ENCODE measurements at regions not wholly inside any gene's neighbourhood (a gene's known extent, or its start where the extent isn't known, plus 50 kb on each side); places are given as distances from the start of the nearest gene placed in this dataset.

GRCh38 chr5:145637396-145637795, 197.7 kb downstream of the PRELID2 start:
- DNase-seq, result no peak
- Mint-ChIP-seq H3K4me1 (no peaks in the 10 kb centered on the region), H3K4me3 (no peak overlapping the region), H3K9me3 (peaks cover 14% of the 10 kb centered on the region), H3K27ac (no peak overlapping the region), H3K36me3 (ENCODE audit: low read depth) (no peaks in the 10 kb centered on the region), H3K27me3 (ENCODE audit: low read depth, poor library complexity) (no peaks in the 10 kb centered on the region)
- no peak for TF ChIP-seq CTCF (IDR thresholded peaks at IDR 0.05)

GRCh38 chr5:145636371-145636770, 198.8 kb downstream of the PRELID2 start:
- no peak overlapping the region for H3K4me3 Mint-ChIP-seq
- H3K9me3 Mint-ChIP-seq, result peaks cover 4% of the 10 kb centered on the region
- H3K36me3 Mint-ChIP-seq (ENCODE audit: low read depth), result no peaks in the 10 kb centered on the region
- no peak for DNase-seq
- no peak for TF ChIP-seq CTCF (IDR thresholded peaks at IDR 0.05)
- H3K27ac Mint-ChIP-seq, result no peak overlapping the region
- no peaks in the 10 kb centered on the region for H3K27me3 Mint-ChIP-seq (ENCODE audit: low read depth, poor library complexity)
- no peaks in the 10 kb centered on the region for H3K4me1 Mint-ChIP-seq

- H3K9me3 Mint-ChIP-seq, result no peaks in the 10 kb centered on the region
- H3K4me1 Mint-ChIP-seq, result no peaks in the 10 kb centered on the region
- no peak for TF ChIP-seq CTCF (IDR thresholded peaks at IDR 0.05)
- H3K36me3 Mint-ChIP-seq (ENCODE audit: low read depth), result no peaks in the 10 kb centered on the region
- H3K27me3 Mint-ChIP-seq (ENCODE audit: low read depth, poor library complexity), result no peaks in the 10 kb centered on the region
- no peak overlapping the region for H3K27ac Mint-ChIP-seq
- DNase-seq, result no peak
- H3K4me3 Mint-ChIP-seq, result no peak overlapping the region
These were observed 201.7 kb downstream of the PRELID2 start for GRCh38 chr5:145633474-145633873.

GRCh38 chr5:145632701-145633100, 202.4 kb downstream of the PRELID2 start:
- DNase-seq, result no peak
- Mint-ChIP-seq H3K4me3 (no peak overlapping the region), H3K27me3 (ENCODE audit: low read depth, poor library complexity) (no peaks in the 10 kb centered on the region), H3K27ac (no peak overlapping the region), H3K36me3 (ENCODE audit: low read depth) (no peaks in the 10 kb centered on the region), H3K4me1 (no peaks in the 10 kb centered on the region), H3K9me3 (no peaks in the 10 kb centered on the region)
- TF ChIP-seq CTCF (IDR thresholded peaks at IDR 0.05), result no peak

GRCh38 chr5:145629047-145629446, 206.1 kb downstream of the PRELID2 start:
- no peak for DNase-seq
- no peaks in the 10 kb centered on the region for H3K36me3 Mint-ChIP-seq (ENCODE audit: low read depth)
- no peaks in the 10 kb centered on the region for H3K27me3 Mint-ChIP-seq (ENCODE audit: low read depth, poor library complexity)
- no peak for TF ChIP-seq CTCF (IDR thresholded peaks at IDR 0.05)
- H3K9me3 Mint-ChIP-seq, result peaks cover 12% of the 10 kb centered on the region
- H3K4me3 Mint-ChIP-seq, result no peak overlapping the region
- no peaks in the 10 kb centered on the region for H3K4me1 Mint-ChIP-seq
- H3K27ac Mint-ChIP-seq, result no peak overlapping the region

GRCh38 chr5:145628525-145628924, 206.6 kb downstream of the PRELID2 start:
- Mint-ChIP-seq H3K9me3 (peaks cover 18% of the 10 kb centered on the region), H3K36me3 (ENCODE audit: low read depth) (no peaks in the 10 kb centered on the region), H3K4me3 (no peak overlapping the region), H3K27me3 (ENCODE audit: low read depth, poor library complexity) (no peaks in the 10 kb centered on the region), H3K4me1 (no peaks in the 10 kb centered on the region), H3K27ac (no peak overlapping the region)
- DNase-seq, result no peak
- TF ChIP-seq CTCF (IDR thresholded peaks at IDR 0.05), result no peak
